Cardiac fibroblast (primary cell): ENCODE measurements at regions not wholly inside any gene's neighbourhood (a gene's known extent, or its start where the extent isn't known, plus 50 kb on each side); places are given as distances from the start of the nearest gene placed in this dataset.

Experiments
- DNase-seq, 2 donors: peaks; one replicate each; pipeline versions ENCODE4 v3.0.0 to v3.0.0-alpha.2; 2010; ENCODE audit warnings: low read depth in 2 of 2
- H3K4me3 ChIP-seq, 2 donors: replicated peaks in 1 of 2; 1 replicate in 1 of 2; 2 replicates in 1 of 2; pipeline ENCODE4 v1.5.1; 2011; ENCODE audit warnings: low read depth in 2 of 2, low read length in 2 of 2, mild to moderate bottlenecking in 2 of 2, moderate library complexity in 1 of 2
- TF ChIP-seq, protein P1 (sequence below): IDR thresholded peaks from one replicate; pipeline ENCODE4 v1.5.1; 2011; ENCODE audit warnings: low read depth, mild to moderate bottlenecking, low read length, inconsistent platforms

DNA sequence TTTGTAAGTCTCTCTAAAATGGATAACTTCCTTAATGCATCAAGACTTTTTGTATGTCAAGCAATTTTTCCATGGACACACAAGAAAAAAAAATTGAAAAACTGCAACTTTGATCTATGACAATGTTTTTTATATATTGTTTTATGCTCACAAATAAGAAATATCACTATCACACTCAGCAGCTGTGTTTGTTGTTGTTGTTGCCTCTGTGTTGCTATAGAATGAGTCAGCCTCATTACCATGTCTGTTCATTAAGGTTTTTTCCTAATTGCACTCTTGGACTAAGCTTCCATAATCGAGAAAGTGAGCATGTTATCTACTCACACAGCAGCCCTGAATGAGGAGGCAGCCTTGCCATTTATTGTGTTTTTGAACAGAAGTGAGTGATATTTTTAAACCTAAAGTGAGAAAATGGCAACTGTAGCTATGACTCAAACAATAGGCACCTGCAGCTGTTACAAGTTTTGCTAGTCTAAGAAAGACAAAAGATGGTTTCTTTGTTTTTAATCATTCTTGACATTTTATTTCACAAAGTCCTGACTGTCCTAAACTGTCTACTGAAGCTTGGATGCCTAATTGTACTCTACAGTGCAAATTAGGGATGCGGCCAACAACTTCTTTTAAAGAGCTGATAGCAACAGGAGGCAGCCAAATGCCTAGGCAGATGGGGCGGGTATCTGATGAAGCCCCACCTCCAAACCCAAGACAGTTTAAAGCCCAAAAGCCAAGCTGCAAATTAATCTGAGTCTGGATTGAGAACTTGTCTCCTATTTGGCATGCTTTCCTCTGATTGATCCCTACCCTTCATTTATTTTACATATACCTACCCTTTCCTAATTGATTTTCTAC lies 77.9 kb upstream of the DOK5 start:
- DNase-seq, result peak in 1 of 2 donors; percentile 9
- TF ChIP-seq, protein P1, sequence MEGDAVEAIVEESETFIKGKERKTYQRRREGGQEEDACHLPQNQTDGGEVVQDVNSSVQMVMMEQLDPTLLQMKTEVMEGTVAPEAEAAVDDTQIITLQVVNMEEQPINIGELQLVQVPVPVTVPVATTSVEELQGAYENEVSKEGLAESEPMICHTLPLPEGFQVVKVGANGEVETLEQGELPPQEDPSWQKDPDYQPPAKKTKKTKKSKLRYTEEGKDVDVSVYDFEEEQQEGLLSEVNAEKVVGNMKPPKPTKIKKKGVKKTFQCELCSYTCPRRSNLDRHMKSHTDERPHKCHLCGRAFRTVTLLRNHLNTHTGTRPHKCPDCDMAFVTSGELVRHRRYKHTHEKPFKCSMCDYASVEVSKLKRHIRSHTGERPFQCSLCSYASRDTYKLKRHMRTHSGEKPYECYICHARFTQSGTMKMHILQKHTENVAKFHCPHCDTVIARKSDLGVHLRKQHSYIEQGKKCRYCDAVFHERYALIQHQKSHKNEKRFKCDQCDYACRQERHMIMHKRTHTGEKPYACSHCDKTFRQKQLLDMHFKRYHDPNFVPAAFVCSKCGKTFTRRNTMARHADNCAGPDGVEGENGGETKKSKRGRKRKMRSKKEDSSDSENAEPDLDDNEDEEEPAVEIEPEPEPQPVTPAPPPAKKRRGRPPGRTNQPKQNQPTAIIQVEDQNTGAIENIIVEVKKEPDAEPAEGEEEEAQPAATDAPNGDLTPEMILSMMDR, result no peak
- H3K4me3 ChIP-seq, result no peak overlapping the region

- DNase-seq, result no peak
- TF ChIP-seq, protein P1, result no peak
- H3K4me3 ChIP-seq, result no peak overlapping the region
Measured at GRCh38 chr20:54398814-54399213, 76.6 kb upstream of the DOK5 start.

DNA sequence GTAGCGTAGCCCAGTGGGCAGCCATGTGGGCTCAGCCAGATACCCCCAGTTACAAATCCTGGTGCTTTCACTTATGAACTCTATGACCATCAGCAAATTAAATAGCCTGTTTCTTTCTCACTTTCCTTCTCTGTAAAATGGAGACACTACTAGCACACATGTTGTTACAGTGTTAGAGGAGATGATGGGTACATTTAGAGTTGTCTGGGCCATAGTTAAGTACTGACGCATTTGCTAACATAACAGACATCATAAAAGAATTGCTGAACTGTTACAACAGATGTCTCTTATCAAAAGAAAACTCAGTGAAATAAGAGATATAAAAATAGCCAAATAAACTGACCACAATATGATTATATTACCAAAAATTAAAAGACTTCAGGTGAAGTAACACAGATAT lies 69.9 kb upstream of the DOK5 start:
- TF ChIP-seq, protein P1, result no peak
- peak; percentile 4 to 11 for DNase-seq
- H3K4me3 ChIP-seq, result no peak overlapping the region

DNA sequence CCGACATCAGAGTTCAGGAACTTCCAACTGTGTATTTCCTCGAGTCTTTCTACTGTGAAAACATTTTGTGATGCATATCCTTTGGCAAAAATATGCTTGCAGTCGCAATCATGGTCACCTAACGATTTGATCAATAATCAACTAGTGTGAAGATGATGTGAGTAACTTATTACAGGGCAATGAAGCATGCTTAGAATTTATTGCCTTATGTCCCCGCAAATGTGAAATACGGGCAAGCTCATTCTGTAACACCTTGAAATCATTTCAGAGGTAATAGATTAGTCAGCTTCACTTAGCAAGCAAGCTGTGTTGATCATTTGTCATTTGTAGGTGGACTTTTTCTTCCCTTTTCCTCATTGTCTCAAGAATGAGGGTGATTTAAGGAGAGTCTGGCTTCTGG lies 67.9 kb upstream of the DOK5 start:
- no peak overlapping the region for H3K4me3 ChIP-seq
- DNase-seq, result no peak
- TF ChIP-seq, protein P1, result no peak

GRCh38 chr20:54415967-54416366 lies 59.4 kb upstream of the DOK5 start:
- DNase-seq, result no peak
- H3K4me3 ChIP-seq, result no peak overlapping the region
- TF ChIP-seq, protein P1, result no peak

DNA sequence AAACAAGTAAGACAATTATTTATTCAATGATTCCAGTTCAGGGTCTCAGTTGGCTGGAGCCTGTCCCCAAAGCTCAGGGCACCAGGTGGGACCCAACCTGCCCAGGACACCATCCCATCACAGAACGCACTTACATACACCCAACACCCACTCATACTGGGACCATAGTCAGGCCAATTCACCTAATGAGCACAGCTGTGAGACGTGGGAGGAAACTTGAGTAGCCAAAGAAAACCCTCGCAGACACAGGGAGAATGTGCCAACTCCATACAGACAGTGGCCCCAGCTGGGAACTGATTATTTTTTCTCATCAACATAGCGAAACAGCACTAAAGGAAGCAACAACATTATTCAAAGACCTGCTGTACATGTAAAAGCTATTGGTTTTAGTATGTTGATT lies 58.6 kb upstream of the DOK5 start:
- TF ChIP-seq, protein P1, result no peak
- no peak for DNase-seq
- no peak overlapping the region for H3K4me3 ChIP-seq

DNA sequence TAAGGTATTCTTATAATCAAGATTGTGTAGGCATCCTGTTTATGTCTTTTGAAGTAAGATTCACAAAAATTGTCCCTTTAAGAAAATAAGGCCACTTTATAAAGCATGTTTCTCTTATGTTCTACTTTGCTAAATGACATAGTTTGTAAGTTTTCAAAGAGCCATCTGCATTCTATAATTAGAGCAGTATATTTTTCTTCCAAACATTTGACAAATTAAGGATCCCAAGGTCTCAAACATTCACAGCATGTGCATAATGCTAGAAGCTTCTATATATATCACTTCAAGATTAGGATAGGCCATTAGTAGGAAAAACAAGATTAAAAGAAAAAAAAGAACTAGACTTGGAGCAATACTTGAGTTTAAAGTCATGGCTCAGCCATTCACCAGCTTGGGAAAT lies 55.9 kb upstream of the DOK5 start:
- TF ChIP-seq, protein P1, result no peak
- H3K4me3 ChIP-seq, result no peak overlapping the region
- DNase-seq, result no peak
